ENCODE measurements at regions not wholly inside any gene's neighbourhood (a gene's known extent, or its start where the extent isn't known, plus 50 kb on each side); places are given as distances from the start of the nearest gene placed in this dataset.

GRCh38 chr10:30256084-30256483 is 93.0 kb downstream of the MTPAP start:
- no peak for DNase-seq (ENCODE audit: low spot score)

- DNase-seq (ENCODE audit: low spot score) = no peak
Measured at GRCh38 chr10:30254926-30255325, 94.2 kb downstream of the MTPAP start.

GRCh38 chr10:30248728-30249127 is 100.3 kb downstream of the MTPAP start:
- no peak for DNase-seq (ENCODE audit: low spot score)

- no peak for DNase-seq (ENCODE audit: low spot score)
Measured at GRCh38 chr10:30247704-30248103, 101.4 kb downstream of the MTPAP start.

- no peak for DNase-seq (ENCODE audit: low spot score)
Measured at GRCh38 chr10:30241422-30242110, 107.5 kb downstream of the MTPAP start.

GRCh38 chr10:30238836-30239235 is 110.2 kb downstream of the MTPAP start:
- DNase-seq (ENCODE audit: low spot score) = no peak

GRCh38 chr10:30233186-30233959 is 115.7 kb downstream of the MTPAP start:
- DNase-seq (ENCODE audit: low spot score) = no peak

GRCh38 chr10:30231709-30232108 is 117.4 kb downstream of the MTPAP start:
- no peak for DNase-seq (ENCODE audit: low spot score)

- no peak for DNase-seq (ENCODE audit: low spot score)
Measured at GRCh38 chr10:30231071-30231652, 117.9 kb downstream of the MTPAP start.

GRCh38 chr10:30229536-30229935 is 119.5 kb downstream of the MTPAP start:
- DNase-seq (ENCODE audit: low spot score) = no peak

- no peak for DNase-seq (ENCODE audit: low spot score)
Measured at GRCh38 chr10:30228417-30229036, 120.6 kb downstream of the MTPAP start.

- DNase-seq (ENCODE audit: low spot score) = no peak
Measured at GRCh38 chr10:30227481-30227880, 121.6 kb downstream of the MTPAP start.

- no peak for DNase-seq (ENCODE audit: low spot score)
Measured at GRCh38 chr10:30219971-30220751, 128.9 kb downstream of the MTPAP start.

GRCh38 chr10:30216821-30217220 is 132.3 kb downstream of the MTPAP start:
- no peak for DNase-seq (ENCODE audit: low spot score)

GRCh38 chr10:30215623-30216022 is 133.5 kb downstream of the MTPAP start:
- DNase-seq (ENCODE audit: low spot score) = no peak

- DNase-seq (ENCODE audit: low spot score) = no peak
Measured at GRCh38 chr10:30215141-30215540, 133.9 kb downstream of the MTPAP start.

GRCh38 chr10:30210296-30210695 is 138.8 kb downstream of the MTPAP start:
- DNase-seq (ENCODE audit: low spot score) = no peak

- DNase-seq (ENCODE audit: low spot score) = no peak
Measured at GRCh38 chr10:30208330-30208729, 140.7 kb downstream of the MTPAP start.

GRCh38 chr10:30207485-30208052 is 141.5 kb downstream of the MTPAP start:
- DNase-seq (ENCODE audit: low spot score) = no peak

GRCh38 chr10:30200017-30200415 is 140.6 kb upstream of the JCAD start:
- no peak for DNase-seq (ENCODE audit: low spot score)

- no peak for DNase-seq (ENCODE audit: low spot score)
Measured at GRCh38 chr10:30199376-30200016, 140.1 kb upstream of the JCAD start.

Data from AG08395 (cell line).